K562 (cell line): ENCODE measurements at regions not wholly inside any gene's neighbourhood (a gene's known extent, or its start where the extent isn't known, plus 50 kb on each side); places are given as distances from the start of the nearest gene placed in this dataset.

Experiments
- ATF1 ChIP-seq, 2 experiments: fragments of 450-650 bp in 1 of 2; IDR thresholded peaks; 2 replicates each; pipeline ENCODE4 v1.6.1; 2016; ENCODE audit warnings: missing compliant biosample characterization in 1 of 2, missing genetic modification characterization in 1 of 2
- CBX3 ChIP-seq, 2 experiments: IDR thresholded peaks; 1 replicate in 1 of 2; 2 replicates in 1 of 2; pipeline ENCODE4 v1.6.1; 2012; ENCODE audit warnings: inconsistent platforms in 2 of 2, low read length in 2 of 2, borderline replicate concordance in 1 of 2, control low read depth in 1 of 2
- DIDO1 ChIP-seq: fragments of 450-650 bp; IDR thresholded peaks from 2 replicates; pipeline ENCODE4 v1.6.1; 2016; ENCODE audit warnings: low read depth, missing biosample characterization, missing genetic modification characterization
- E2F1 ChIP-seq: sonication (generic); formaldehyde crosslinking; IDR thresholded peaks from 2 replicates; pipeline ENCODE4 v1.8.1; 2023; ENCODE audit warnings: mild to moderate bottlenecking, missing genetic modification reagents, moderate library complexity
- FOS ChIP-seq: IDR thresholded peaks from 3 replicates; pipeline ENCODE4 v1.6.1; 2011; ENCODE audit not compliant: insufficient read length; ENCODE audit errors: extremely low read depth
- GTF2B ChIP-seq: IDR thresholded peaks from 2 replicates; pipeline ENCODE4 v1.6.1; 2011; ENCODE audit not compliant: insufficient read length; ENCODE audit errors: extremely low read depth
- JUND ChIP-seq, 2 experiments: IDR thresholded peaks; 2 replicates in 1 of 2; 3 replicates in 1 of 2; pipeline ENCODE4 v1.6.1; 2011; ENCODE audit warnings: borderline replicate concordance in 2 of 2, low read depth in 2 of 2, low read length in 2 of 2, improper control_type of control experiment in 1 of 2, missing biosample characterization in 1 of 2, missing genetic modification characterization in 1 of 2, missing genetic modification reagents in 1 of 2
- NFYB ChIP-seq: IDR thresholded peaks from 2 replicates; pipeline ENCODE4 v1.6.1; 2011; ENCODE audit warnings: mild to moderate bottlenecking, moderate library complexity; ENCODE audit not compliant: insufficient read length; ENCODE audit errors: extremely low read depth
- NR2C2 ChIP-seq, 2 experiments: fragments of 200-800 bp in 1 of 2; sonication (Bioruptor generic) in 1 of 2; sonication (generic) in 1 of 2; formaldehyde crosslinking in 1 of 2; IDR thresholded peaks; 2 replicates each; pipeline versions ENCODE4 v1.6.1 to v1.8.0; 2016 to 2022; ENCODE audit warnings: mild to moderate bottlenecking in 1 of 2, missing compliant biosample characterization in 1 of 2, missing genetic modification characterization in 1 of 2, missing genetic modification reagents in 1 of 2
- RAD21 ChIP-seq, 2 experiments: fragments of 250-450 bp in 1 of 2; fragments of 450-650 bp in 1 of 2; sonication (Bioruptor Pico) in 1 of 2; formaldehyde crosslinking in 1 of 2; IDR thresholded peaks in 1 of 2; conservative IDR thresholded peaks in 1 of 2; 2 replicates each; pipeline versions ENCODE4 v1.4.0 to v1.8.0; 2020 to 2022; ENCODE audit warnings: mild to moderate bottlenecking in 2 of 2, moderate library complexity in 1 of 2
- ZNF717 ChIP-seq: fragments of 250-450 bp; sonication (Bioruptor Pico); IDR thresholded peaks from 2 replicates; pipeline ENCODE4 v1.5.0; 2021
- TF ChIP-seq, protein P1 (sequence below): sonication (generic); formaldehyde crosslinking; IDR thresholded peaks from 2 replicates; pipeline ENCODE4 v1.8.1; 2023; ENCODE audit warnings: mild to moderate bottlenecking, missing genetic modification reagents

- TF ChIP-seq, protein P1, sequence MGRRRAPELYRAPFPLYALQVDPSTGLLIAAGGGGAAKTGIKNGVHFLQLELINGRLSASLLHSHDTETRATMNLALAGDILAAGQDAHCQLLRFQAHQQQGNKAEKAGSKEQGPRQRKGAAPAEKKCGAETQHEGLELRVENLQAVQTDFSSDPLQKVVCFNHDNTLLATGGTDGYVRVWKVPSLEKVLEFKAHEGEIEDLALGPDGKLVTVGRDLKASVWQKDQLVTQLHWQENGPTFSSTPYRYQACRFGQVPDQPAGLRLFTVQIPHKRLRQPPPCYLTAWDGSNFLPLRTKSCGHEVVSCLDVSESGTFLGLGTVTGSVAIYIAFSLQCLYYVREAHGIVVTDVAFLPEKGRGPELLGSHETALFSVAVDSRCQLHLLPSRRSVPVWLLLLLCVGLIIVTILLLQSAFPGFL = no peak
- TF ChIP-seq NR2C2 (CRISPR knock-in tag; IDR thresholded peaks at IDR 0.05) = no peak
- TF ChIP-seq NR2C2 (tag; IDR thresholded peaks at IDR 0.05) = no peak
- TF ChIP-seq RAD21 (CRISPR knock-in tag; conservative IDR thresholded peaks at IDR 0.05 in 1 of 2, IDR thresholded peaks at IDR 0.05 in 1 of 2) = no peak
- no peak for TF ChIP-seq FOS
- no peak for TF ChIP-seq E2F1
- no peak for TF ChIP-seq GTF2B
- TF ChIP-seq ATF1 (CRISPR knock-in tag; IDR thresholded peaks at IDR 0.05) = no peak
- TF ChIP-seq ATF1 (tag; IDR thresholded peaks at IDR 0.05) = no peak
- TF ChIP-seq DIDO1 = no peak
- TF ChIP-seq NFYB = no peak
- no peak for TF ChIP-seq ZNF717
- TF ChIP-seq JUND (IDR thresholded peaks at IDR 0.05; ENCODE audit: borderline replicate concordance, low read depth, low read length) = no peak
- TF ChIP-seq JUND (tag; IDR thresholded peaks at IDR 0.05; ENCODE audit: borderline replicate concordance, low read depth, low read length) = no peak
- no peak for TF ChIP-seq CBX3 (IDR thresholded peaks at IDR 0.05; ENCODE audit: borderline replicate concordance in 1 of 2, low read length in 2 of 2)
Measured at GRCh38 chr4:27807207-27807606, 946.6 kb downstream of the STIM2 start.
